Prostate gland (tissue), 2 donors: ENCODE measurements at regions not wholly inside any gene's neighbourhood (a gene's known extent, or its start where the extent isn't known, plus 50 kb on each side); places are given as distances from the start of the nearest gene placed in this dataset.

ENCODE experiments used
- DNase-seq: peaks from one replicate; pipeline ENCODE4 v3.0.0-alpha.2; 2019; ENCODE audit warnings: low spot score
- H3K27ac ChIP-seq, 2 donors: fragments of 200-600 bp; sonication (generic); 2 replicates each; pipeline ENCODE4 v1.5.1; 2017 to 2019
- H3K27me3 ChIP-seq: fragments of 200-600 bp; sonication (generic); replicated peaks from 2 replicates; pipeline ENCODE4 v1.5.1; 2019; ENCODE audit not compliant: insufficient read depth
- H3K36me3 ChIP-seq, 2 donors: fragments of 200-600 bp; sonication (generic); 1 replicate in 1 of 2; 2 replicates in 1 of 2; pipeline versions ENCODE4 v1.5.1 to v1.8.1; 2017 to 2019
- H3K4me1 ChIP-seq: fragments of 200-600 bp; sonication (generic); replicated peaks from 2 replicates; pipeline ENCODE4 v1.5.1; 2019
- H3K4me3 ChIP-seq, 2 donors: fragments of 200-600 bp; sonication (generic); 2 replicates each; pipeline ENCODE4 v1.5.1; 2017 to 2019
- H3K9me3 ChIP-seq: fragments of 200-600 bp; sonication (generic); 2 replicates; pipeline ENCODE4 v1.5.1; 2017
- CTCF ChIP-seq, 4 experiments: fragments of 200-600 bp in 2 of 4; fragments of 450-650 bp in 2 of 4; sonication (generic) in 2 of 4; IDR thresholded peaks; 1 replicate in 3 of 4; 2 replicates in 1 of 4; pipeline ENCODE4 v1.5.1; 2016 to 2019; ENCODE audit warnings: antibody characterized with exemption in 4 of 4, mild to moderate bottlenecking in 2 of 4, moderate library complexity in 2 of 4
- POLR2A ChIP-seq: fragments of 450-650 bp; IDR thresholded peaks from one replicate; pipeline ENCODE4 v1.6.1; 2016; ENCODE audit warnings: antibody characterized with exemption, mild to moderate bottlenecking
- POLR2AphosphoS5 ChIP-seq: sonication (generic); formaldehyde crosslinking; IDR thresholded peaks from one replicate; pipeline ENCODE4 v1.6.1; 2017; ENCODE audit warnings: antibody characterized with exemption
- WGBS: methylation state at CpG from one replicate; pipeline ENCODE4 v1.1.5; 2018; 5-methylcytosine and 5-hydroxymethylcytosine counted together
- intact Hi-C: fragments of 100-400 bp; cut with DNase I; formaldehyde crosslinking; loops from one replicate; pipeline ENCODE4 v1.14.2; 2022

DNA sequence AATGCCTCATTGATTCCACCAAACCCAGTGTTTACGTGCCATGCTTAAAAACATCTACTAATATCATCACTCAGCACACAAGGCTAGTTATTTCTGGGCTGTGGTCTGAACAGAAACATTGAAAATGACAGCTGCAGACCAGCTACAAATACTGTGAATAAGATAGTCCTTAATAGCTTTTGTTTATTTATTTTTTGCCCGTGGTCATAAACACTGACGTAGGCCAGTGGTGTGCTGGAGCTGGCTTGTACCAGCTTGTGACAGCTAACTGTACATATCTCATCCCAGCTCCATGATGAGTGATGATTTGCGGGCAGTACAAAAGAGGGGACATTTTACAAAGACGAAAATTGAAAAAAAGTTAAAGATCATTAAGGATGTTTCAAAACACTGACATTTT, 1057.0 kb downstream of the EPHA7 start:
- DNase-seq, result no peak
- Histone ChIP-seq H3K4me1 (no peaks in the 10 kb centered on the region), H3K4me3 (no peak overlapping the region), H3K27ac (no peak overlapping the region), H3K36me3 (no peaks in the 10 kb centered on the region), H3K9me3 (no peaks in the 10 kb centered on the region), H3K27me3 (no peaks in the 10 kb centered on the region)
- intact Hi-C loops, result no loop called here
- WGBS, result 76% methylated on average over 5 of the region's 5 CpGs
- TF ChIP-seq CTCF (IDR thresholded peaks at IDR 0.05) (no peak), POLR2AphosphoS5 (no peak), POLR2A (no peak)

- no peak for TF ChIP-seq CTCF (IDR thresholded peaks at IDR 0.05)
- no peak for TF ChIP-seq POLR2AphosphoS5
- TF ChIP-seq POLR2A, result no peak
- Histone ChIP-seq H3K4me1 (no peaks in the 10 kb centered on the region), H3K36me3 (no peaks in the 10 kb centered on the region), H3K27me3 (no peaks in the 10 kb centered on the region), H3K9me3 (no peaks in the 10 kb centered on the region), H3K4me3 (no peak overlapping the region), H3K27ac (no peak overlapping the region)
- DNase-seq, result no peak
- 96% methylated on average over 9 of the region's 9 CpGs for WGBS
- intact Hi-C loops, result no loop called here
Measured at GRCh38 chr6:92361990-92362389, 1057.4 kb downstream of the EPHA7 start.

DNA sequence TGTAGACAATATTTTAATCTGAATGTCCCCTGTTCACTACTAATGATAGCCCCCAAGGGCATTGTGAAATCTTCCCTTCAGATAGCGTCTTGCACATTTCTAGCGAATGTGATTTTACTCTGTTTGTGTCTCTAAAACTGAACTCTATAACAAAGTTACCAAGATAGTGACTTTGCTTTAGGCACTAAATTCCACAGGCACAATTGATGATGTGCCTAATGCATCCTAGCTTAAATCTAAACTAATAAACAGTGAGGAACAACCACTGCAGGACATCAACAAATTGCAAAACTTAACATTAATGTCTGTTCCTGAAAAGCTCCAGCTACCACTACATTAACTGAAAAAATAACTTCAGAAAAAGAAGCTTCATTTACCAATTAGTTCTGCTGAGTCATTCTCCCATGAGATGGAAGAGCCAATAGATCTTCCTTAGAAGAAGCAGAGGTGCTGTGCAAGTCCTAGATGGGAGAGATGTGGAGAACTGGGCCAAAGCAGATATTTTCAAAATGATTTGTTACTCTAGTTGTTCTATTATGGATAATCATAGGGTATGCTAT, 1065.0 kb downstream of the EPHA7 start:
- Histone ChIP-seq H3K27ac (no peak overlapping the region), H3K4me3 (no peak overlapping the region), H3K27me3 (no peaks in the 10 kb centered on the region), H3K4me1 (no peaks in the 10 kb centered on the region), H3K36me3 (no peaks in the 10 kb centered on the region), H3K9me3 (no peaks in the 10 kb centered on the region)
- 70% methylated on average over 2 of the region's 2 CpGs for WGBS
- TF ChIP-seq POLR2A (no peak), CTCF (IDR thresholded peaks at IDR 0.05) (no peak), POLR2AphosphoS5 (no peak)
- DNase-seq, result no peak
- intact Hi-C loops, result no loop called here

DNA sequence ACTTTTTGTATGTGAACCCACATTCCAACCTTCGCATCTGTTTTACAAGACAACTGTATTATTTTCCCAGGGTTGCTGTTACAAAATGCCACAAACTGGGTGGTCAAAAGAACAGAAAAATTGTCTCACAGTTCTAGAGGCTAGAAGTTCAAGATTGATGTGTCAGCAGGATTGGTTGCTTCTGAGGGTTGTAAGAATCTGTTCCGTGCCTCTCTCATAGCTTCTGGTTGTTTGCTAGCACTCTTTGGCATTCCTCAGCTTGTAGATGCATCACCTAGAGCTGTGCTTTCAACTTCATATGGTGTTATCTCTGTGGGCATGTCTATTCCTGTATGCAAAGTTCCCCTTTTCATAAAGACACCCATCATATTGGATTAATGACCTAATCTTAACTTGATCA, 1067.2 kb downstream of the EPHA7 start:
- intact Hi-C loops, result no loop called here
- 76% methylated on average over 2 of the region's 2 CpGs for WGBS
- DNase-seq, result no peak
- no peaks in the 10 kb centered on the region for H3K4me1 ChIP-seq
- H3K4me3 ChIP-seq, result no peak overlapping the region
- no peaks in the 10 kb centered on the region for H3K36me3 ChIP-seq
- TF ChIP-seq POLR2A (no peak), CTCF (IDR thresholded peaks at IDR 0.05) (no peak), POLR2AphosphoS5 (no peak)
- H3K27ac ChIP-seq, result no peak overlapping the region
- H3K27me3 ChIP-seq, result no peaks in the 10 kb centered on the region
- H3K9me3 ChIP-seq, result no peaks in the 10 kb centered on the region

DNA sequence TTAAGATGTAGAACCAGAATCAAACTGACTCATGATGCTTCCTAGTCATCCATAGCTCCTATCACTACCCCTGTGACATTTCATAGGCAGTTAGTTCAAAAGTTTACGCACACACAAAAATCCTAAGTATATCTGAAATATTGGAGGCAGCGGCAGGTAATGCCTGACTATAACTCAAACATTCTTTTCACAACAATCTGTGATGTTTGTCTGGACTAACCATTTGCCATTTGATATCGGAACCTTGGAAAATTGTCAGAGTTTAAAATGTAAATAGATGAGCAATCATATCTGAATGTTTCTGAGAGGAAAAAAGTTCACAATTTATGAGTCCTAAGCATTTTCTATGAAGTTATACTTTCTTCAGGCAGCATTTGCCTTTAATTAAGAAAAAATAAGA, 1078.2 kb downstream of the EPHA7 start:
- no peak overlapping the region for H3K4me3 ChIP-seq
- 74% methylated on average over 3 of the region's 3 CpGs for WGBS
- DNase-seq, result no peak
- H3K36me3 ChIP-seq, result no peaks in the 10 kb centered on the region
- H3K9me3 ChIP-seq, result no peaks in the 10 kb centered on the region
- no peaks in the 10 kb centered on the region for H3K27me3 ChIP-seq
- no peaks in the 10 kb centered on the region for H3K4me1 ChIP-seq
- no peak overlapping the region for H3K27ac ChIP-seq
- intact Hi-C loops, result no loop called here
- TF ChIP-seq CTCF (IDR thresholded peaks at IDR 0.05) (no peak), POLR2A (no peak), POLR2AphosphoS5 (no peak)
